ENCODE measurements at regions not wholly inside any gene's neighbourhood (a gene's known extent, or its start where the extent isn't known, plus 50 kb on each side); places are given as distances from the start of the nearest gene placed in this dataset.

- no peak for ATAC-seq
- TF ChIP-seq POLR2A (IDR thresholded peaks at IDR 0.05) (no peak), CTCF (IDR thresholded peaks at IDR 0.05) (peak in 2 of 7 experiments; percentile 8 to 26)
- intact Hi-C loops (cut with DNase I): no loop called here
- H3K36me3 ChIP-seq (replicated peaks in 1 of 2; ENCODE audit: insufficient read depth in 1 of 2, low read depth in 2 of 2): no peaks in the 10 kb centered on the region
- DNase-seq: peak in 1 of 4 donors; percentile 24
- no peaks in the 10 kb centered on the region for H3K4me1 ChIP-seq
- H3K27me3 ChIP-seq: no peaks in the 10 kb centered on the region
- no peaks in the 10 kb centered on the region for H3K9me3 ChIP-seq
- no peak overlapping the region for H3K4me3 ChIP-seq
- H3K27ac ChIP-seq: no peak overlapping the region
These were observed 172.2 kb upstream of the TLL1 start for GRCh38 chr4:165700855-165701254.

GRCh38 chr4:165707128-165707527 is 165.9 kb upstream of the TLL1 start:
- peaks cover 27% of the 10 kb centered on the region for H3K4me1 ChIP-seq
- H3K4me3 ChIP-seq: no peak overlapping the region
- H3K36me3 ChIP-seq (replicated peaks in 1 of 2; ENCODE audit: insufficient read depth in 1 of 2, low read depth in 2 of 2): no peaks in the 10 kb centered on the region
- 85 to 94% methylated on average over 4 of the region's 4 CpGs for WGBS, 2 donors
- ATAC-seq (no peak), DNase-seq (no peak)
- TF ChIP-seq POLR2A (IDR thresholded peaks at IDR 0.05) (no peak), CTCF (IDR thresholded peaks at IDR 0.05) (no peak)
- H3K27me3 ChIP-seq: no peaks in the 10 kb centered on the region
- H3K9me3 ChIP-seq: peaks cover 0 to 4% (median 0%) of the 10 kb centered on the region in 3 donors
- H3K27ac ChIP-seq: no peak overlapping the region
- intact Hi-C loops (cut with DNase I): no loop called here

- Histone ChIP-seq H3K9me3 (peaks cover 0 to 4% (median 0%) of the 10 kb centered on the region in 3 donors), H3K4me3 (no peak overlapping the region), H3K27me3 (no peaks in the 10 kb centered on the region), H3K36me3 (replicated peaks in 1 of 2; ENCODE audit: insufficient read depth in 1 of 2, low read depth in 2 of 2) (no peaks in the 10 kb centered on the region), H3K4me1 (peaks cover 27% of the 10 kb centered on the region), H3K27ac (peak overlapping the region in 3 of 4 donors; percentile 4 to 40 (median 33))
- intact Hi-C loops (cut with DNase I): no loop called here
- DNase-seq (peak in 1 of 4 donors; percentile 15), ATAC-seq (peak; percentile 45)
- TF ChIP-seq POLR2A (IDR thresholded peaks at IDR 0.05): no peak
- no peak for TF ChIP-seq CTCF (IDR thresholded peaks at IDR 0.05)
- WGBS, 2 donors: 57 to 58% methylated on average over 7 of the region's 7 CpGs
These were observed 163.5 kb upstream of the TLL1 start for GRCh38 chr4:165709516-165709915.

GRCh38 chr4:165709973-165710526 is 163.0 kb upstream of the TLL1 start:
- intact Hi-C loops (cut with DNase I): no loop called here
- Histone ChIP-seq H3K4me3 (no peak overlapping the region), H3K9me3 (peaks cover 0 to 4% (median 0%) of the 10 kb centered on the region in 3 donors), H3K27me3 (no peaks in the 10 kb centered on the region), H3K4me1 (peaks cover 27% of the 10 kb centered on the region), H3K27ac (peak overlapping the region in 3 of 4 donors; percentile 4 to 40 (median 33)), H3K36me3 (replicated peaks in 1 of 2; ENCODE audit: insufficient read depth in 1 of 2, low read depth in 2 of 2) (no peaks in the 10 kb centered on the region)
- TF ChIP-seq POLR2A (IDR thresholded peaks at IDR 0.05) (no peak), CTCF (IDR thresholded peaks at IDR 0.05) (no peak)
- DNase-seq (no peak), ATAC-seq (peak; percentile 65)
- WGBS, 2 donors: 17 to 25% methylated on average over 2 of the region's 2 CpGs

GRCh38 chr4:165711436-165711835 is 161.6 kb upstream of the TLL1 start:
- WGBS, 2 donors: 87 to 89% methylated on average over 4 of the region's 4 CpGs
- Histone ChIP-seq H3K4me3 (no peak overlapping the region), H3K27ac (no peak overlapping the region), H3K4me1 (peaks cover 27% of the 10 kb centered on the region), H3K27me3 (no peaks in the 10 kb centered on the region), H3K9me3 (peaks cover 0 to 4% (median 0%) of the 10 kb centered on the region in 3 donors), H3K36me3 (replicated peaks in 1 of 2; ENCODE audit: insufficient read depth in 1 of 2, low read depth in 2 of 2) (no peaks in the 10 kb centered on the region)
- intact Hi-C loops (cut with DNase I): no loop called here
- no peak for DNase-seq
- TF ChIP-seq CTCF (IDR thresholded peaks at IDR 0.05) (no peak), POLR2A (IDR thresholded peaks at IDR 0.05) (no peak)
- ATAC-seq: no peak
